LNCAP (cell line): ENCODE measurements at regions not wholly inside any gene's neighbourhood (a gene's known extent, or its start where the extent isn't known, plus 50 kb on each side); places are given as distances from the start of the nearest gene placed in this dataset.

Source experiments
- CTCF ChIP-seq: fragments of 450-650 bp; IDR thresholded peaks from 2 replicates; pipeline ENCODE4 v1.5.1; 2017; ENCODE audit warnings: mild to moderate bottlenecking

GRCh38 chr6:144873623-144874378 is 588.7 kb downstream of the UTRN start:
- no peak for TF ChIP-seq CTCF

DNA sequence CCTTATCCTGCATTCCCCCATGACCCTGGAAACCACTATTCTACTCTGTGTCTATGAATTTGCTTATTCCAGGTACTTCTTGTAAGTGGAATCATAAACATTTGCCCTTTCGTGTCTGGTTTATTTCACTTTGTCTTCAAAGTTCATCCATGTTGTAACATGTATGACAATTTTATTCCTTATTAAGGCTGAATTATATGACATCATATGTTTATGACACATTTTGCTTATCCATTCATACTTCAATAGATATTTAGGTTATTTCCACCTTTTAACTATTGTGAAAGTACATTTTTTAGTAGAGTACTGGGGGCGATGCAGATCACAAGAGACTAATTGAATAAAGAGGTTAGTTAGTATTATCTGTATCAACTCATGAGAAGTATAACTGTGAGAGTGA is 591.6 kb downstream of the UTRN start:
- TF ChIP-seq CTCF = no peak

DNA sequence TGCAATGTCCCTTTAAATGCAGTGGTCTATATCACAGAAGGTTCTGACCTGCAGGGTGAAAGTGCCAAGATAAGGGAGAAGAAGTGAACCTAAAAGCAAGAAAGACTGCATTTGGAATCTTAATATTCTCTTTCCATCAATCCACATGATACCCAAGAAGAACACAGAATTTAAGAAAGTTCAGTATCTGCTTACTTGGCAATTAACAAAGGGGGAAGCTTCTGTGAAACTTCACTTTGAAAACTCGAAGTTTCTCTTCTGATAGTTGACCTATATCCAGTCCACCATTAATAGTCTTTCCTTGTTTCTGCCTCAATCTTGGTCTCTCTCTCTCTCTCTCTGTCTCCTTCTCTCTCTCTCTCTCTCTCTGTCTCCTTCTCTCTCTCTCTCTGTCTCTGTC is 592.0 kb downstream of the UTRN start:
- no peak for TF ChIP-seq CTCF

DNA sequence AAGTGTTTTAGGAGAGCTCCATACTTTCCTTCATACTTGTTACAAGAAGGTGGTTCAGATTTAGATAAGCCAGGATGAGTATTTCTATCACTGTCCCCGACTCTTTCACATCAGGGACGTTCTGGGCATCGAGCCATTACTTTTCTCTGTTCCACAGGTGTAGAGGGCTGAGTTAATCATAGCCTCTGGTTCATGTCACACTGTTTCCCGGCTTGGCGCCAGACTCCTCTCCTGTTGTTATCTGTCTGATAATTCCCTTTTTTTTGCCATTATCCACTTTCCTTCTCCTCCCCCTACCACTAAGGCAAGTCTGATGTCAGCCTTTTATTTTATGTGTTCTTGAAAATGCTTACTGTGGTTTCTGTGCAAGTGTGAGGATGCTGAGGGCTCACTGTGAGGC is 593.4 kb downstream of the UTRN start:
- TF ChIP-seq CTCF = no peak

DNA sequence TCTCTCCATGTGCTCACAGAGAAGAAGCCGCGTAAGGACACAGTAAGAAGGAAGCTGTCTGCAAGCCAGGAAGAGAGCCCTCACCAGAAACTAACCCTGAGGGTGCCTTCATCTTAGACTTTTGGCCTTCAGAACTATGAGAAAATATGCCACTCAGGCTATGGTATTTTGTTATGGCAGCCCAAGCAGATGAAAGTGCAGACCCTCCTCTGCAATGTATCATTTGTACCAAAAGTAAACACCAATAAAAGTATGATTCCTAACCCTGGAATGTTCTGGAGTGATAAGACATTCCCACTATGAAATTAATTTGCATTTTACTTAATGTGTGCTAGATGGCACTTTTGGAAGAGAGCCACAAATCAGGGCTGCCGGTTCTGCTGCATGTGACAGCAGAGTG is 594.3 kb downstream of the UTRN start:
- no peak for TF ChIP-seq CTCF

DNA sequence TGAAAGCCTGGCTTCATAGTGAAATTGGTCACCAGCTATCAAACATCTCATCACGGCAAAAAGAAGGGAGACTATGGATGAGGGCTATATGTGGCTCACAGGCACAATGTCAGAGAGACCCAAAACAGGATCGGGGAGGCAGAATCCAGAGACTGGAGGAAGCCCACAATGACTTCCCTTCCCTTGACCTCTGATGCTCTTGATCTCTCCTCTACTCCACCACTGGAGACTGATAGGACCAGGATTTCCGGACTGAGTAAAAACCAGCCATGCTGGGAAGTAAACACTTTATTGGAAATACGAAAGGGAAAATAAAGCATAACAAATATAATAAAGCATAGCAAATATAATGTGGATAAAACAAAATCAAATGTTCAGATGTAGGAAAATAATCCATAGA is 597.3 kb downstream of the UTRN start:
- TF ChIP-seq CTCF = no peak

- TF ChIP-seq CTCF = no peak
These were observed 598.8 kb downstream of the UTRN start for GRCh38 chr6:144883915-144884314.

- TF ChIP-seq CTCF = no peak
These were observed 600.7 kb downstream of the UTRN start for GRCh38 chr6:144885817-144886216.
